HG02973 (cell line): ENCODE measurements at regions not wholly inside any gene's neighbourhood (a gene's known extent, or its start where the extent isn't known, plus 50 kb on each side); places are given as distances from the start of the nearest gene placed in this dataset.
"Not testable (repeated sequence)": the region's sequence is repeated elsewhere in the genome, so short reads cannot be mapped to it uniquely, and the experiment has no call there.

Experiments used
- ATAC-seq: cut with Tn5 transposase; IDR thresholded peaks from one replicate; pipeline ENCODE4 v1.9.1; 2021; ENCODE audit warnings: moderate library complexity; ENCODE audit not compliant: unreplicated experiment

- no peak for ATAC-seq
Measured at GRCh38 chr16:10232757-10233156, 50.5 kb upstream of the GRIN2A start.

GRCh38 chr16:10239640-10240039 is 57.4 kb upstream of the GRIN2A start:
- ATAC-seq = no peak

GRCh38 chr16:10240854-10241613 is 58.8 kb upstream of the GRIN2A start:
- ATAC-seq = no peak

- no peak for ATAC-seq
Measured at GRCh38 chr16:10242097-10242496, 59.9 kb upstream of the GRIN2A start.

- ATAC-seq = no peak
Measured at GRCh38 chr16:10242916-10243315, 60.7 kb upstream of the GRIN2A start.

GRCh38 chr16:10245002-10245401 is 62.8 kb upstream of the GRIN2A start:
- no peak for ATAC-seq

GRCh38 chr16:10250137-10250828 is 68.1 kb upstream of the GRIN2A start:
- no peak for ATAC-seq

- no peak for ATAC-seq
Measured at GRCh38 chr16:10252155-10252554, 69.9 kb upstream of the GRIN2A start.

GRCh38 chr16:10253409-10253808 is 71.2 kb upstream of the GRIN2A start:
- no peak for ATAC-seq

GRCh38 chr16:10255728-10256127 is 73.5 kb upstream of the GRIN2A start:
- ATAC-seq = no peak

GRCh38 chr16:10256784-10257641 is 74.8 kb upstream of the GRIN2A start:
- ATAC-seq = no peak

GRCh38 chr16:10257642-10258251 is 75.5 kb upstream of the GRIN2A start:
- ATAC-seq = not testable (repeated sequence)

GRCh38 chr16:10258930-10259603 is 76.8 kb upstream of the GRIN2A start:
- not testable (repeated sequence) for ATAC-seq

- no peak for ATAC-seq
Measured at GRCh38 chr16:10261077-10261476, 78.8 kb upstream of the GRIN2A start.

GRCh38 chr16:10261526-10261925 is 79.3 kb upstream of the GRIN2A start:
- not testable (repeated sequence) for ATAC-seq

GRCh38 chr16:10262377-10263132 is 80.3 kb upstream of the GRIN2A start:
- ATAC-seq = no peak

- no peak for ATAC-seq
Measured at GRCh38 chr16:10265770-10266615, 83.8 kb upstream of the GRIN2A start.

- ATAC-seq = peak; percentile 78
Measured at GRCh38 chr16:10266809-10267208, 84.6 kb upstream of the GRIN2A start.

GRCh38 chr16:10269632-10270031 is 87.4 kb upstream of the GRIN2A start:
- ATAC-seq = no peak
